Fibroblast of skin of left quadriceps (primary cell): ENCODE measurements at regions not wholly inside any gene's neighbourhood (a gene's known extent, or its start where the extent isn't known, plus 50 kb on each side); places are given as distances from the start of the nearest gene placed in this dataset.
"Not testable (repeated sequence)": the region's sequence is repeated elsewhere in the genome, so short reads cannot be mapped to it uniquely, and the experiment has no call there.

Experiments
- DNase-seq, 2 experiments: peaks; one replicate each; pipeline ENCODE4 v3.0.0-alpha.2; 2013; ENCODE audit warnings: low read depth in 2 of 2

DNA sequence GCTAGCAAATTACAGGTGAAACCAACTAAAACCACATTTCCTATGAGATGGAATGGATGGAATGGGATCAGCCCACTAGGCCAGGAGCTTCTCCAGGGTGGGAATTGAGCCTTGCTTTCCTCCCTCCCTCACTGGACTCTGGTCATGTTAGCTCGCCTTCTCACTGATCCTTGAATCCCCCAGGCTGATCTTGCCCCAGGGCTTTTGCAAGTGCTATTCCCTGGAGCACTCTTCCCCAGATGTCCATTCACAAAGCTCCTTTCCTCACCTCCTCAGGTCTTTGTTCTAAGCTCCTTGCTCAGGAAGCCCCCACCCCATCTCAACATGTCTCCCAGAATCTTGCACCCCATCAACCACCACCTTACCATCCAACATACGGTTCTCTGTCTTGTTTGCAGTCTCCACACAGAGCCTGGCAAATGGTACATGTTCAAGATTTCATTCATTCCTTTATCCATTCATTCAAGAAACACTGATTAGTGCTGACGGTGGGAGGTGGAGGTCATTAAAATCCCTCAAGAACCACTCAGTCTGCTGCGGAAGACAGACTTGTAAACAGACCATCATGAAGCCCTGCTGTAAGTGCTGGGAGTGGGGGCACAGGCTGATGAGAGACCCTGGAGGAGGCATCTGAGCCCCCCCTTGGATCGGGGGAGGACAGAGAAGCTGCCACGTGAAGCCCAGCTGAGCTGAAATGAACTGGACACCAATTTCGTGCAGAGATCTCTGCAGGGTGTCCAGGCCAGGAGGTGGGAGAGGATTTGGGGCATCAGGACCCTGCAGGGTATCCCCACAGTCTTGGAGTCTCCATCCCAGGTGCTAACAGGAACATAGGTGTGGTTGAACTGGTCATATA lies 141.7 kb downstream of the BARX1 start:
- no peak for DNase-seq

DNA sequence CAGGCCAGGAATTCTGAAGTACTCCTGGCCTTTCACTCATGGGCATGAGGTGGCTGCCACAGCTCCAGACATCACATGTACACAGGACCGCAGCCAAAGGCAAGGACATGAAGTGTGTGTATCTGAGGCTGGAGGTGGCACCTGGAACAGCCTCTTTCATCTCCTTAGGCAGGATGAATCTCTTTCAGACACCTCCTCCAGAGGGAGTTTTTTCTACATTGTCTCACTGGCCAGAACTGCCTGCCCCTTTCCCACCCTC lies 142.8 kb downstream of the BARX1 start:
- DNase-seq, result no peak

DNA sequence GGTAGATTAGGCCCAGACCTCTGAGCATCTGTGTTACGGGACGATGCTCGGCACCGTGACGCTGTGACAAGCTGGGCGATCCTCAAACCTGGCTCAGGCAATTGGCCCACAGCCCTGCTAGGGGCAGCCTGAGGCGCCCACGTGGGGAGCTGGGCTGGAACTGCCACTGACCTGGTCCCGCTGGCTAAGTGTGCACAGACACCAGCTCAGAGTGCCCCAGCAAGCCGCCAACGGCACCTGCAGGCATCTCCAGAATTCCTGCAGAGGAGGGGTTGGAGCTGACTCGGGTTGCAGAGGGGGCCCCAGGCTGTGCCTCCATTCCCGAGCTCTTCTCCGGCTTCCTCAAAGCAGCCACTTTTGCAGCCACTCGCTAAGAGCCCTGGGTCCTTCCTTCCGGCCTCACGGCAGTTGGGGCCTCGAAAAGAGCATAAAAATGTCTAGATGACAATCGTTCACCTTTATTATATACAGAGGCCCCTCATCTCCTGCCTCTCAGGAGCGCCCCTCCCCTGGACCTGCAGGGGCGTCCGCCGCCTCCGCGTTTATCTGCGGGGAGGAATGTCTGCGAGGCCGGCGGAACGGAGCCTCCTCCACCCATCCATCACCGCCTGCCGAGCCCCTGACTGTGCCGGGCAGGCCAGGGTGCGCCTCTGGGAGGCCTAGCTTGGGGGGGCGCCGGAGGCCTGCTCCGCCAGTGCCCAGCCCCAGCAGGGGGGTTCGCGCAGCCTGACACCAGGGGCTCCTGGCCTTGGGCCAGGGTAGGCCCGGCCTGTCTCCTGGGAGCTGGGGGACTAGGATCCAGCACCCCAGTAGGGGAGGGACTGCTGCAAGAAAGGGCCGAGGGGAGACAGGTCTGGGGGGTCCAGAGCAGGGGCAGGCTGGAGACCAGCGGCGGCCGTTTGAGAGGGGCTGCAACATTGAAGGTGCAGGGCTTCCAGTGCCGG lies 144.9 kb downstream of the BARX1 start:
- no peak for DNase-seq

DNA sequence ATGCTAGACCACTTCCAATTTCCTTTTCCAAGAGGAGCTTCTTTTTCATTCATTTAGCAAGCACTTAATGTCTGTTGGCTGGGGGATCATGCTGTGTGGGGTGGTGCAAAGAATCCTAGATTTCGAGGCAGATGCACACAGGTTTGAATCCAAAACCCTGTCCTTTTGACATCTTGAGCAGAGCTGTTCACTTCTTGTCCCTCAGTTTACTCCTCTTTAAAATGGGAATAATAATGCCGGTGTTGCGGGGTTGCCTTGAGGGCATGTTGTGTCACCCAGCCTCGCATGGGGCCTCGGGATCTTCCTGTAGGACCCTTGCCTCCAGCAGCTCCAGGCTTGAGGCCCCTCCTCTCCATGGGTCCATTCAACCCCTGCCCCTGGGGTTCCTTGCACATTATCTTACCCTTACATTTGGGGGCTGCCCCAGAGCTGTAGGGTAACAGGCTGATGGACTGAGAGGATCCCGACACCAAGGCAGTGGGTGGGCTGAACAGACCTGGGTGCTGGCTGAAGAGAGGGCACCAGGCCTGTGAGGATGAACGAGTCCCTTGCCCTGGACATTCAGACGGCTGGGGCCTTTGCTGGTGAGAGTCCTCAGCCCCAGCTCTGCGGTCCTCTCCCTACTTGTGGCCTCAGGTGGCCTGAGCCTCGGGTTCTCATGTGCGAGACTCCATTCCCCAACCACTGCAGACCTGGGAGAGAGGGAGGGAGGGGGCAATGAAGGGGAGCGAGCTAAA lies 145.8 kb downstream of the BARX1 start:
- DNase-seq, result no peak

DNA sequence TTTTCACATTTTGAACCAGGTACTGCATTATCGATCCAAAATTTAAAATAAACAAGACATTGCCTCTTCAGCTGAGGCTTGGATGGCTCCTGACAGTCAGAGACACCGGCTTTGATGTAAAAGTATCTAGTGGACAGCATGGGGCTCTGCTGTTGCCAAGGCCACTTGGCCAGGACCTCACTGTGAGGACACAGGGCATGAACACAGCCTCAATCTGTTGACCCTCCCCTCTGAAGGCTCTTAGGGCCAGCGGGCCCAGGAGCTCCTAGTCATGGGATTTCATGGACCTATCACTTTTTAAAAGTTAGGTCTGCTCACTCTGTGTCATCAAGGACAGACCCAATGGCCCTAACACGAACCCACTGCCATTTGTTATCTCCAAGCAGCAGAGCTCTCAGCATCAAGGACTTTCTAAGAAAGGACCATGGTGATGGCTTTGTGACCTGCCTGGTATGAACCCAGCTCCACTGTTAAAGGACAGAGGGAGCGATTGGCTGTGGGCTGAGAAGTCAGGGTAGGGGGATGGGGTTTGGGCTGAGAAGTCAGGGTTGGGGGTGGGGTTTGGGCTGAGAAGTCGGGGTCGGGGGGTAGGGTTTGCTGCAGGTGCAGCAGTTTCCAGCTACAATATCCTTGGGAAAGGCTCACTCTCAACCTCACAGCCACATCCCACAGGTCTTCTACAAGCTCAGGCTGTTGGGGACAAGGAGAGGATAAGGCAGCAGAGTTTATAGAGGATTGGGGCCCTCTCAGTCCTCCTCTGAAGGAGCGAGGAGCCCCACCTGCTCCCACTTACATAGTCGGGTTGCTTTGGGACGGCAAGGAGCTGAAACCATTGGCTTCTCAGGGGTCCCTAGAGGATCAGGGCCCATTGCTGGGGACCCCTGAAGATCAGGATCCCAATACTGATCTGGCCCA lies 146.8 kb downstream of the BARX1 start:
- no peak for DNase-seq

DNA sequence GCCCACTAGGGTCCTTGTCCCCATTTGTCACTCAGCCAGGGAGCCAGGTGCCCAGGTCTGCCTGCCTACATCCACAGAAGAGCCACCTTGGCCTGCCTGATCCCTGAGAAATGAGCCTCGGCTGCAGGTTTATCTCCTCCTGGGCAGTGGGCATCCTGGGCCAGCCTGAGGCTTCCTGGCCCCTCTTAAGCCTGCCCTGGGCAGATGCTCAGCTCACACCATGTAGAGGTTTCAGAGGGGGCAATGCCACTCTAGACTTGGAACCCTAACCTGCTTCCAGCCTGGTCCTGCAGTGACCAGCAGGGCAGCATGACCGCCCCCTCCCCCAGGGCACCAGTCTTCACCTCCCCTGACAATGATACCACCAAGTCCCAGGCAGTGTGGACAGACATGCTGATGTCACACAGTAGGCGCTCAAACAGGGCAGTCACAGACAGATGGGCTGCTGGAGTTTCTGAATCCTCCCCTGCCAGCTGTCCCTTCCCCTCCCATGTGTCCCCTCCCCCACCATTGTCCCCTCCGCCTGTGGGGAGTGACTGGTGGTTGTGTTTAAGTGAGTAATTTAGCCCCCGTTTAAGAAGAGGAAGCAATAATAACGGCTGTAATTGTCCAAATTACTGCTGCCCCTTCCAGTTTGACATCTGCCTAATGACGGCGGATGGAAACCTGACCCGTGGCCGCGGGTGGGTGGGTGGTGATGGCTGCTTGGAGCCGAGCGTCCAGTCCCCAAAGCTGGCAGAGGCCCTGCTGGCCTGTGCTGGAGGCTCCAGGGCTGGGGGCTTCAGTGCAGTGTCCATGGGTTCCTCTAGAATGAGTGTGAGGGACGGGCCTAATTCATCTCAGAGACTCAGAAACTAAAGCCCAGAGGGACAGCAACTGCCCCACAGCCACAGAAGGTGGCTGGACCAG lies 147.7 kb downstream of the BARX1 start:
- DNase-seq, result no peak

DNA sequence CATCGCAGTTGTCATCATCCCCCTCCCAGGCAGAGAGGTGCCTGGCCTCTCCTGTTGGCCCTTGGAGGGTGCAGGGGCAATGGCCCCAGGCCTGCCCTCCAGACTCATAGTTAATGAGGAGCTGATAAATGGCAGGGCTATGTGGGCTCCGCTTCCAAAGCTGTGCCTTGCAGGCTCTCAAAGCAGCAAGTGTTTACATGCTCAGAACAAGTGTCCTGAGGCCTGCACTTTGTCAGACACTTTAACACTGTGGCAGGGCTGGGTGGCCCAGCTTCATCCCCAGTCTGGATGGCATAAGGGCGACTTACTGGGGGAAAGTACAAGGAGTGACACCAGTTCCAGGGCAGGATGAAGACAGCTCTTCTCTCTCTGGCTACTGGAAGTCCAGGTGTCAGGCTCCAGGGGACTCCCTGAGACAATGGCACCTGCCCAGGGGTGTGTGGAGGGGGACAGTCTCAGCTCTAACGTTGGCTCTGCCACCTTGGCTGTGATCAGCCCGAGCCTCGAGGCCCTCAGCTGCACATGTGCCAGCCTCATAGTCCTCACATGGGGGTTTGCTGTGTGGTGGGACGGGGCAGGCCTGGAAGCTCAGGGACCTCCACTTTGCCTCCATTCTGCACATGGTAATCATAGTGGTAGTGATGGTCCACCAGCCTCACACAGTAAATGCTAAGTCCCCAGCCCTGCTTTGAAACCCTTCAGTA lies 153.4 kb downstream of the BARX1 start:
- no peak for DNase-seq

DNA sequence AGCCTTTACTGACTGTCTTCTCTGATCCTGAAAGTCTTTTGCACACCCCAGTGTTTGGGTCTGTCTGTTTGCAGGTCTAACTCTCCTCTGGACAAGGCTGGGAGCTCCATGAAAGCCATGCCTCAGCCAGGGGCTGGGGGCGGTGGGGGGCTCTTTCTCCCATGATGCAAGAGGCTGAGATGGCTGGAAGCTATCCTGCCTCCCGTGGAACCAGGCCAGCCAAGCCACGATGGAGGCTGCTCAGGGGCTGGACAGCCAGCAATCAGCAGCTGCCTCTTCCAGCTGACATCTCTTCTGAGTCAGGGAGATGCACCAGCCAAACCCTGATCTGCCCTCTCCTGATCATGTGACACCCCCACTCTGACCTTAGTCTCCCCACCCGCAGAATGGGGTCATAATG lies 154.0 kb downstream of the BARX1 start:
- DNase-seq, result no peak

DNA sequence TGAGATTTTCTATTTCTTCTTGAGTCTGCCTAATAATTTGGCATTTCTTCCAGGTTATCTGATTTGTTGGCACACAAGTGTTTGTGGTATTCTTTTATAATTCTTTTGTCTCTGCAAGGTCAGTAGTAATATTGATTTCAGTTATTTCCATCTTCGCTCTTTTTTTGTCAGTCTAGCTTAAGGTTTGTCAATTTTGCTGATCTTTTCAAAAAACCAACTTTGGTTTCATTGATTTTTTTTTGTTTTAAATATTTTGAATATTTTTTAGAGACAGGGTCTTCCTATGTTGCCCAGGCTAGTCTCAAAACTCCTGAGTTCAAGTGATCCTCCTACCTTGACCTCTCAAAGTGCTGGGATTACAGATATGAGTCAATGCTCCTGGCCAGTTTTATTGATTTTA lies 162.8 kb downstream of the BARX1 start:
- DNase-seq, result no peak

DNA sequence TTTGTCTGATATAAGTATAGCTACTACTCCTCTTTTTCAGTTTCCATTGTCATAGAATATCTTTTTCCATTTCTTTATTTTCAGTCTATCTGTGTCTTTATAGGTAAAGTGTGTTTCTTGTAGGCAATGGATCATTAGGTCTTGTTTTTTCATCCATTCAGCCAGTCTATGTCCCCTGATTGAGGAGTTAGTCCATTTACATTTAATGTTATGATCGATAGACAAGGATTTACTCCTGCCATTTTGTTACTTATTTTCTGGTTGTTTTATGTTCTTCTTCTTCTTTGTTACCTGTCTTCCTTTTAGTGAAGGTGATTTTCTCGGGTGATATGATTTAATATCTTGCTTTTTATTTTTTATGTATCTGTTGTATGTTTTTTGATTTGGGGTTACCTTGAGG lies 169.0 kb downstream of the BARX1 start:
- no peak for DNase-seq

DNA sequence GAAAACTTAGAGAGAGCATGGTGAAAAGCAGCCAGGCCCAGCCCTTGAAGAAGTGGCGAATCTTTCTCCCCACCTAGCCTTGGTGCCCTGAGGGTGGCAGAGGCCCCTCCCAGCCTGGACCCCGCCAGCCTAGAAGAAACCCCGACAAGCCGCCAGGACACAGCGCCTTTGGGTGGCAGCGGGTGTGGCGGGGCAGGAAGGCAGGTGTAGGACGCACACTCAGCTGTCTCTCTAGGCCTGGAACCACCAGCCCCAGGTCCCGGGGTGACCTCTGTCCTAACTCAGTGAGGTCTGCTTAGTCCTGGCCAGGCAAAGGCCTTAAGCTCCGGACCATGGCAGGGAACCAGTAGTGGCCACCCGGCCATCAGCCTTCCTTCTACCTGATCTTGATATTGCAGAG lies 178.3 kb downstream of the BARX1 start:
- no peak for DNase-seq

DNA sequence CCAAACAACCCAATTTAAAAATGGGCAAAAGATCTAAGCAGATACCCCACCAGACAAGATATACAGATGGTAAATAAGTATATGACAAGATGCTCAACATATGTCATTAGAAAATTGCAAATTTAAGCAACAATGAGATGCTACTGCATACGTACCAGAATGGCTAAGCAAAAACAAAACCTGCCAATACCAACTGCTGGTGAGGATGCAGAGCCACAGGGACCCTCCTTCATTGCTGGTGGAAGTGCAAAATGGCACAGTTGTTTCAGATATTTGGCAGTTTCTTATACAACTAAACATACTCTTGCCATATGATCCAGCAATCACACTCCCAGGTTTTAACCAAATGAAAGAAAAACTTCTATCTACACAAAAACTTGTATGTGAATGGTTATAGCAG lies 178.9 kb downstream of the BARX1 start:
- DNase-seq, result no peak

DNA sequence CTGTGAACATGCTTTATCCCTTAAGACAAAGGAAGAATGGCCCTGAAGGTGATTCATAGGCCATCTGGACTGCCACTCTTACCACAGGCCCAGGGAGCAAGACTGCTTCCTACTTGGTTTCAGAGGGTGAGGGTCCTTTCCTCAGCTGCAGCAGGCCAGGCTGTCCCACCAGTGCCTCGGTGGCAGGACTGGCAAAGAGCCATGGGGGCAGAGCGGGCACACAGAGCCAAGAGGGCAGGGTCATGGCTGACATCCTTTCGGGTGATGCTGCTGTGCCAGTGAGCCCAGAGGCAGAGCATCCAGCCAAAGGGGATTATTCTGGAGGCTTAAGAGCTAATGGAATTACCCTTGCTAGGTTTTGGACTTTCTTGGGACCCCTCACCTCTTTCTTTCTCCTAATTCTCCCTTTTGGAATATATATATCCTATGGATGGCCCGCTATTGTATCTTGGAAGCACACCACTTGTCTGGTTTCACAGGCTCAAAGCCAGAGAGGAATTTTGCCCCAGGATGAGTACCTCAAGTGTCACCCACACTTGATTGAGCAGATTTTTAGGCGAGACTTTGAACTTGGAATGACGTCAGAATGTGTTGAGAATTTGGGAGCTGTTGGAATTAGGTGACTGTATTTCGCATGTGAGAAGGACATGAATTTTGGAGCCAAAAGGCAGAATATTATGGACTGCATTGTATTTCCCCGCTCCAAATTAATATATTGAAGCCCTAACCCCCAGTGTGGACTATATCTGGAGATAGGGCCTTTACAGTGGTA lies 180.6 kb downstream of the BARX1 start:
- DNase-seq, result no peak

DNA sequence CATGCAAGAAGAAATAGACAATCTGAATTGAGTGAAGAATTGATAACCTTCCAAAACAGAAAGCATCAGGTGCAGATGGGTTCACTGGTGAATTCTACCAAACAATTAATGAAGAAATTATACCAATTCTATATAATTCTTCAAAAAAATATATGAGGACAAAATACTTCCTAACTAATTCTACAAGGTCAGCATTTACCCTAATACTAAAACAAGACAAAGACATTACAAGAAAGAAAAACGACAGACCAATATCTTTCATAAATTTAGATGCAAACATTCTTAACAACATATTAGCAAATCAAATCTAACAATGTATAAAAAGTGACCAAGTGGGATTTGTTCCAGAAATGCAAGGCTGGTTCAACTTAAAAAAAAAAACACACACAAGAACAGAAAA lies 183.9 kb downstream of the BARX1 start:
- no peak for DNase-seq

DNA sequence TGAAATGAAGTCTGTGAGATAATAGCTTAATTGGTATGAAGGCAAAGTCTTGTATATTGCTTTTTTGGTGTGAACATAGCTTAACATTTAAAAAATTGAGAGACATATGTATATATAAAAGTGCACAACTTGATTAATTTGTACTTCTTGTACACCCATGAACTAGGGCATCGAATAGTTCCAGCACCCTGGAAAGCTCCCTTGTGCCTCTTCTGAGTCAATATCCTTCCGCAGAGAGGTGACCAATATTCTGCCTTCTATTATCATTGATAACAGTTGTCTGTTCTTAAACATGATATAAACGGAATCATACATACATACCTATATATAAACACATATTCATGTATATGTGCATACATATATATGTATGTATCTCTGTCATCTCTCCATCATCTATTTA lies 185.4 kb downstream of the PHF2 start:
- DNase-seq, result no peak

DNA sequence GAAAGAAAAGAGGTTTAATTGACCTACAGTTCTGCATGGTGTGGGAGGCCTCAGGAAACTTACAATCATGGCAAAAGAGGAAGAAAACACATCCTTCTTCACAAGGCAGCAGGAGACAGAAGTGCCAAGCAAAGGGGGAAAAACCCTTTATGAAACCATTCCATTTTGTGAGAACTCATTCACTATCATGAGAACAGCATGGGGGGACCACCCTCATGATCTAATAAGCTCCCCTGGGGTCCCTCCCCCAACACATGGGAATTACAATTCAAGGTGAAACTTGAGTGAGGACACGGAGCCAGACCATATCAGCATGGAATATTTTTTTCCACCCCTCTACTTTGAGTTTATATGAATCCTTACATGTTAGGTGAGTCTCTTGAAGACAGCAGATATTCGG lies 173.7 kb downstream of the PHF2 start:
- no peak for DNase-seq

DNA sequence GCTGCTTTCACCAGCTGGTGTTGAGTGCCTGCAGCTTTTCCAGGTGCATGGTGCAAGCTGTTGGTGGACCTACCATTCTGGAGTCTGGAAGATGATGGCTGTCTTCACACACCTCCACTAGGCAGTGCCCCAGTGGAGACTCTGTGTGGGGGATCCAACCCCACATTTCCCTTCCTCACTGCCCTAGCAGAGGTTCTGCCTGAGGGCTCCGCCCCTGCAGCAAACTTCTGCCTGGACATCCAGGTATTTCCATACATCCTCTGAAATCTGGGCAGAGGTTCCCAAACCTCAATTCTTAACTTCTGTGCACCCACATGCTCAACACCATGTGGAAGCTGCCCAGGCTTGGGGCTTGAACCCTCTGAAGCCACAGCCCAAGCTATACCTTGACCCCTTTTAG lies 172.4 kb downstream of the PHF2 start:
- DNase-seq, result not testable (repeated sequence)

DNA sequence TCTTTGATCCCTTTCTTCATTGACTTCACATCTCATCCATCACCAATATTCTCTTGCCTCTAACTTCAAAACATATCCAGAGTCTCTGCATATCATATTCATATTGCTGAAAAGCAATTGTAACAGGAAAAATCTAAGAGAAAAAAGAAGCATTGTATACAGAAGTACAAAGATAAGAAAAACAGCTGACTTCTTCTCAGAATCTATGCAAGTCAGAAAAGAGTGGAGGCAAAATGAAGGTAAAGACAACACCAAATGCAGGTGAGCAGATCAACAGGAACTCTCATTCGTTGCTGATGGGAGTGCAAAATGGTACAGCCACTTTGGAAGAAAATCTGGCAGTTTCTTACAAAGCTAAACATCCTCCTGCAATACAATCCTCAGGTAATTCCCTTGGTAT lies 155.6 kb downstream of the PHF2 start:
- DNase-seq, result no peak

DNA sequence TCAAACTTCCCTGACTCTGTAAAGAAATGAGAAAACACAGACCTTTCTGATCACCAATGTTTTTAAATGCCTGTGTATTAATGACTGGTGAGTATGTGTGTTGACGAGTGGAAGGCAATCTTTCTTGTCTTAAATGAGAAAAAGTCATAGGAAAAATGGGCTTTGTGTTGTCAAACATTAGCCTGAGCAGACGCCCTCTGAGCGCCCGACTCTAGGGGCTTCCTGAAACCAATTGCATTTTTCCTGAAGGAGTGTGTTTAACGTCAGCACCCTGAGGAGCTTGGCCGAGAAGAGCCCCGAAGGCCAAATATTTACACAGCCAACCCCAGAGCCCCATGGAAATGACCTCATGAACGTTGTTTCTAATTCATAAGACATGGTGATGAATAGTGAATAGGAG lies 154.3 kb downstream of the PHF2 start:
- DNase-seq, result no peak
